H9 (cell line): ENCODE measurements at regions not wholly inside any gene's neighbourhood (a gene's known extent, or its start where the extent isn't known, plus 50 kb on each side); places are given as distances from the start of the nearest gene placed in this dataset.

ENCODE experiments used
- DNase-seq: peaks from one replicate; pipeline ENCODE4 v3.0.0-alpha.2; 2017
- H2AFZ ChIP-seq: one replicate; pipeline ENCODE4 v1.6.1; 2013; ENCODE audit warnings: mild to moderate bottlenecking, low read length, control low read depth, moderate library complexity
- H2AK5ac ChIP-seq: 2 replicates; pipeline ENCODE4 v1.6.1; 2013; ENCODE audit warnings: low read length, control low read depth, mixed read lengths; ENCODE audit not compliant: insufficient read length
- H2BK120ac ChIP-seq: one replicate; pipeline ENCODE4 v1.6.1; 2013; ENCODE audit warnings: low read depth, mild to moderate bottlenecking, low read length, control low read depth, inconsistent platforms; ENCODE audit not compliant: poor library complexity, severe bottlenecking
- H2BK12ac ChIP-seq: 2 replicates; pipeline ENCODE4 v1.6.1; 2013; ENCODE audit warnings: low read length, control low read depth, mixed read lengths, low read depth; ENCODE audit not compliant: insufficient read length
- H2BK15ac ChIP-seq: 2 replicates; pipeline ENCODE4 v1.6.1; 2013; ENCODE audit warnings: low read depth, low read length, control low read depth
- H2BK20ac ChIP-seq: one replicate; pipeline ENCODE4 v1.6.1; 2013; ENCODE audit warnings: low read depth, mild to moderate bottlenecking, low read length, control low read depth, inconsistent platforms; ENCODE audit not compliant: poor library complexity, severe bottlenecking
- H2BK5ac ChIP-seq: 2 replicates; pipeline ENCODE4 v1.6.1; 2013; ENCODE audit warnings: low read length, control low read depth, mixed read lengths; ENCODE audit not compliant: insufficient read length
- H3K14ac ChIP-seq: 2 replicates; pipeline ENCODE4 v1.6.1; 2013; ENCODE audit warnings: low read length, control low read depth; ENCODE audit not compliant: insufficient read depth
- H3K18ac ChIP-seq: 2 replicates; pipeline ENCODE4 v1.6.1; 2013; ENCODE audit warnings: low read depth, mild to moderate bottlenecking, mixed read lengths, low read length, control low read depth; ENCODE audit not compliant: insufficient read length
- H3K23ac ChIP-seq: 2 replicates; pipeline ENCODE4 v1.6.1; 2013; ENCODE audit warnings: low read length, control low read depth, mixed read lengths, low read depth; ENCODE audit not compliant: insufficient read length
- H3K23me2 ChIP-seq: 2 replicates; pipeline ENCODE4 v1.6.1; 2013; ENCODE audit warnings: low read depth, mild to moderate bottlenecking, mixed read lengths, low read length, control low read depth; ENCODE audit not compliant: insufficient read length, poor library complexity, severe bottlenecking
- H3K27ac ChIP-seq: 2 replicates; pipeline ENCODE4 v1.5.1; 2013; ENCODE audit warnings: low read length, control low read depth, mixed read lengths, low read depth; ENCODE audit not compliant: insufficient read length
- H3K27me3 ChIP-seq: 2 replicates; pipeline ENCODE4 v1.6.1; 2013; ENCODE audit warnings: low read length, control low read depth, inconsistent platforms; ENCODE audit not compliant: insufficient read depth
- H3K4ac ChIP-seq: 2 replicates; pipeline ENCODE4 v1.6.1; 2013; ENCODE audit warnings: low read depth, mild to moderate bottlenecking, control low read depth, inconsistent platforms, low read length, moderate library complexity
- H3K4me1 ChIP-seq: 2 replicates; pipeline ENCODE4 v1.6.1; 2013; ENCODE audit warnings: low read length, control low read depth, inconsistent platforms; ENCODE audit not compliant: insufficient read depth
- H3K4me2 ChIP-seq: 2 replicates; pipeline ENCODE4 v1.6.1; 2013; ENCODE audit warnings: low read length, control low read depth, mixed read lengths; ENCODE audit not compliant: insufficient read length, insufficient read depth
- H3K56ac ChIP-seq: 2 replicates; pipeline ENCODE4 v1.6.1; 2013; ENCODE audit warnings: low read depth, mild to moderate bottlenecking, mixed read lengths, low read length, control low read depth; ENCODE audit not compliant: insufficient read length
- H3K79me1 ChIP-seq: 2 replicates; pipeline ENCODE4 v1.6.1; 2013; ENCODE audit warnings: low read depth, mild to moderate bottlenecking, moderate library complexity, low read length, control low read depth, inconsistent platforms; ENCODE audit not compliant: insufficient read depth, poor library complexity, severe bottlenecking
- H3K79me2 ChIP-seq: 2 replicates; pipeline ENCODE4 v1.6.1; 2013; ENCODE audit warnings: low read length, control low read depth, inconsistent platforms; ENCODE audit not compliant: insufficient read depth
- H3K9ac ChIP-seq: 2 replicates; pipeline ENCODE4 v1.6.1; 2013; ENCODE audit warnings: low read length, control low read depth, mixed read lengths; ENCODE audit not compliant: insufficient read length; ENCODE audit errors: extremely low read depth
- H3K9me3 ChIP-seq: one replicate; pipeline ENCODE4 v1.6.1; 2013; ENCODE audit warnings: low read depth, low read length, inconsistent platforms; ENCODE audit not compliant: control insufficient read depth
- H3T11ph ChIP-seq: one replicate; pipeline ENCODE4 v1.6.1; 2013; ENCODE audit warnings: mild to moderate bottlenecking, low read length, control low read depth, inconsistent platforms
- H4K20me1 ChIP-seq: one replicate; pipeline ENCODE4 v1.6.1; 2013; ENCODE audit not compliant: control insufficient read depth, insufficient read length, insufficient read depth
- H4K5ac ChIP-seq: 2 replicates; pipeline ENCODE4 v1.6.1; 2013; ENCODE audit warnings: low read depth, mild to moderate bottlenecking, mixed read lengths, low read length, control low read depth; ENCODE audit not compliant: insufficient read length
- H4K8ac ChIP-seq: replicated peaks from 2 replicates; pipeline ENCODE4 v1.6.1; 2013; ENCODE audit warnings: low read length, control low read depth, mixed read lengths, low read depth; ENCODE audit not compliant: insufficient read length
- H4K91ac ChIP-seq: 2 replicates; pipeline ENCODE4 v1.6.1; 2013; ENCODE audit warnings: low read depth, mild to moderate bottlenecking, moderate library complexity, mixed read lengths, low read length, control low read depth; ENCODE audit not compliant: insufficient read length
- H3K27ac Mint-ChIP-seq, 3 experiments: 2 replicates in 2 of 3; 3 replicates in 1 of 3; pipeline ENCODE4 v1.8.0; 2020 to 2021; ENCODE audit warnings: mixed read lengths in 3 of 3, mild to moderate bottlenecking in 1 of 3, moderate library complexity in 1 of 3
- H3K27me3 Mint-ChIP-seq: 2 replicates; pipeline ENCODE4 v1.8.0; 2021; ENCODE audit warnings: low read depth, mild to moderate bottlenecking, moderate library complexity, mixed read lengths
- H3K36me3 Mint-ChIP-seq, 3 experiments: 2 replicates in 2 of 3; 3 replicates in 1 of 3; pipeline ENCODE4 v1.8.0; 2020 to 2021; ENCODE audit warnings: low read depth in 3 of 3, mixed read lengths in 3 of 3; ENCODE audit not compliant: insufficient read depth in 1 of 3
- H3K4me1 Mint-ChIP-seq, 2 experiments: 2 replicates each; pipeline ENCODE4 v1.8.0; 2020; ENCODE audit warnings: mixed read lengths in 2 of 2
- H3K4me3 Mint-ChIP-seq, 2 experiments: 2 replicates in 1 of 2; 3 replicates in 1 of 2; pipeline ENCODE4 v1.8.0; 2020 to 2021; ENCODE audit warnings: mild to moderate bottlenecking in 2 of 2, mixed read lengths in 2 of 2, moderate library complexity in 1 of 2
- H3K9me3 Mint-ChIP-seq, 2 experiments: 2 replicates in 1 of 2; 3 replicates in 1 of 2; pipeline ENCODE4 v1.8.0; 2020; ENCODE audit warnings: mild to moderate bottlenecking in 2 of 2, mixed read lengths in 2 of 2, moderate library complexity in 1 of 2
- CTCF ChIP-seq: fragments of 200-600 bp; sonication (generic); conservative IDR thresholded peaks from 3 replicates; pipeline ENCODE4 v1.8.0; 2021; ENCODE audit warnings: antibody characterized with exemption, mild to moderate bottlenecking
- WGBS: extraction: QIAGEN DNeasy Blood & Tissue Kit; methylation state at CpG from one replicate; pipeline ENCODE4 v1.1.7; 2013; ENCODE audit warnings: missing lambda C conversion rate, low lambda C conversion rate, mixed read lengths; ENCODE audit not compliant: insufficient read length; ENCODE audit errors: extremely low coverage; 5-methylcytosine and 5-hydroxymethylcytosine counted together

- no peak overlapping the region for H2AFZ ChIP-seq
Measured at GRCh38 chr6:113755449-113756289, 101.5 kb upstream of the MARCKS start.

More at GRCh38 chr6:113755449-113756289, 101.5 kb upstream of the MARCKS start:
- TF ChIP-seq CTCF = no peak
- Histone ChIP-seq H3K23me2 (no peaks in the 10 kb centered on the region), H3K9ac (no peak overlapping the region), H4K91ac (no peak overlapping the region), H3T11ph (no peak overlapping the region), H3K79me2 (no peaks in the 10 kb centered on the region), H2BK12ac (no peak overlapping the region), H4K5ac (no peak overlapping the region), H4K20me1 (no peaks in the 10 kb centered on the region), H4K8ac (no peak overlapping the region), H3K9me3 (no peaks in the 10 kb centered on the region), H3K4ac (no peak overlapping the region), H2BK5ac (no peak overlapping the region), H2AK5ac (no peak overlapping the region), H3K27me3 (no peaks in the 10 kb centered on the region), H2BK20ac (no peak overlapping the region), H3K18ac (no peak overlapping the region), H3K79me1 (no peaks in the 10 kb centered on the region), H2BK15ac (no peak overlapping the region), H2BK120ac (no peak overlapping the region), H3K56ac (no peak overlapping the region), H3K4me1 (no peaks in the 10 kb centered on the region), H3K27ac (no peak overlapping the region), H3K23ac (no peak overlapping the region), H3K4me2 (no peak overlapping the region), H3K14ac (no peak overlapping the region)
- Mint-ChIP-seq H3K4me1 (no peaks in the 10 kb centered on the region), H3K27me3 (no peaks in the 10 kb centered on the region), H3K36me3 (no peaks in the 10 kb centered on the region), H3K27ac (no peak overlapping the region; a peak in 1 of 7 replicates), H3K9me3 (no peaks in the 10 kb centered on the region), H3K4me3 (no peak overlapping the region)
- WGBS = no CpG with 5 or more reads among the region's 4 CpGs
- DNase-seq = no peak
